ENCODE measurements at regions not wholly inside any gene's neighbourhood (a gene's known extent, or its start where the extent isn't known, plus 50 kb on each side); places are given as distances from the start of the nearest gene placed in this dataset.
"Not testable (repeated sequence)": the region's sequence is repeated elsewhere in the genome, so short reads cannot be mapped to it uniquely, and the experiment has no call there.

DNA sequence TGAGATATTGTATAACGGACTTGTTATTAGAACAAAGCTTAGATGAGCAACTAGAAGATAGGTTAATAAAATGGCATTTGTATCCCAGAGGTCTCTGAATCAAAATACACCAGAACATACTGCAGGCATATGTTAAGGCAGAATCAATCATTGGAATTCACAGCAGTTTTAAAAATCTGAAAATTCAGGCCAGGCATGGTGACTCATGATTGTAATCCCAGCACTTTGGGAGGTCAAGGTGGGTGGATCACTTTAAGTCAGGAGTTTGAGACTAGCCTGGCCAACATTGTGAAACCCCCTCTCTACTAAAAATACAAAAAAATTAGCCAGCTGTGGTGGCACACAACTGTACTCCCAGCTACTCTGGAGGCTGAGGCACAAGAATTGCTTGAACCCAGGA, 405.2 kb downstream of the ZEB2 start:
- FAIRE-seq, result no peak

GRCh38 chr2:144111437-144111836, 408.5 kb downstream of the ZEB2 start:
- no peak for FAIRE-seq

- FAIRE-seq, result not testable (repeated sequence)
These were observed 413.8 kb downstream of the ZEB2 start for GRCh38 chr2:144106104-144106503.

GRCh38 chr2:144102386-144102785, 417.5 kb downstream of the ZEB2 start:
- no peak for FAIRE-seq

DNA sequence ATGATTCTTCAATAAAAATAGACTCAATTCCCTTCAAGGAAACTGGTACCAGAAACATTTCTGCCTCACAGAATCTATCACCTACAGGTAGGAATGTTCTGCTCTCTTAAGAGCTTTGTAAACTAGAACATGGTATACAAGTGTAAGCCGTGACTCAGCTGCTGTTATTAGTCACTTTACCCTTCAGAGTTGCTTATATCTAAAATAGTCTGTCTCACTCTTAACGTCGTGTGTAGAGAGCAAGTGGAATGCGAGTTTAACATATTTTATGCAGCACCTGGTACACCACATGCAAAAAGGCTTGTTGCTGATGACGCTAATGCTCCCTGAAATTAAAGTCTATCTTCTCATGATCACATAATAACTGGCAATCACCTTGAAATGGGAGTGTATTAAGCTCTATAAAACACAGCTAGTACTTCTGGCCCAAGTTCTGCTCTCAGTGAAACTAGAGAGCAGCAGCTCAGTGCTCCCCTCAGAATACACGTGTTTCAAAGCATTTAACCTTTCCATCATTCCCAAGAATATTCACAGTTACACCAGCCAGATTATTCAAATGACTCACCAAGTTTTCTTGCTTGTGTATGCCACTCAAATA, 420.0 kb downstream of the ZEB2 start:
- no peak for FAIRE-seq

GRCh38 chr2:144099340-144099739, 420.6 kb downstream of the ZEB2 start:
- no peak for FAIRE-seq

DNA sequence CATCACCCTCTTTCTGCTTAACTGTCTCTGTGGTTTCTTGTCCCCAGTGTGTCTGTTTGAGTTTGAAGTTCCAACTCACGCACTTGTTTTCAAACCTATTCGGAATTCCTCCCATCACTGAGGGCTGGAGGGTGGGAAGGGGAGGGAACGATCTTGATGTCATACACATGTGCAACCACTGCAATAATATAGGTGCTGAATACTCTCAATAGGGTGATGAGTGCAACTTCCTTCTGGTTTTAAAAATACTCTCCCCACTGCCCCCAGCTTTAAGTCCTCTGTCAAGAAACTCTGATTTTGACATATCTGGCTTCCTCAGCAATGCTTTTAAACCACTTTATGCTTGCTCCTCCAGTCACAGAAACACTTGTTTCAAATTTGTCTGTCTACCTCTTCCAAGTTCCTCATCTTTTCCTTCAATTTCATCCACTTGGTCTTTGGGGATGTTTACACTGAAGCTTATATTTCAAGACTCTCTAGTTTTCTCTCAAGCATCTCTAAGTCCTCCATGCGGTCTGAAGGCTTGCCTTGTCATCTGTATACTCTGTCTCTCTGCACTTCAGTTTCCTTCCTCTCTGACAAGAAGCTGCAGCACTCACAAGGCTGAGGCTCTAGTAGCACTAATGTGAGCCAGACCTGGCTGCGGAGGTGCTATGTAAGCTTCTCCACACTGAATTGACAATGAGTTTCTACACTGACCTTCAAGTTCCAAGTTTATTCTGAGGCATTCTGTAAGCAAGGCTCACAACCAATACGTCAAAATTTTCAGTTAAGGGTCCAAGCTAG, 422.3 kb downstream of the ZEB2 start:
- FAIRE-seq, result no peak

- no peak for FAIRE-seq
These were observed 423.4 kb downstream of the ZEB2 start for GRCh38 chr2:144096531-144096930.

DNA sequence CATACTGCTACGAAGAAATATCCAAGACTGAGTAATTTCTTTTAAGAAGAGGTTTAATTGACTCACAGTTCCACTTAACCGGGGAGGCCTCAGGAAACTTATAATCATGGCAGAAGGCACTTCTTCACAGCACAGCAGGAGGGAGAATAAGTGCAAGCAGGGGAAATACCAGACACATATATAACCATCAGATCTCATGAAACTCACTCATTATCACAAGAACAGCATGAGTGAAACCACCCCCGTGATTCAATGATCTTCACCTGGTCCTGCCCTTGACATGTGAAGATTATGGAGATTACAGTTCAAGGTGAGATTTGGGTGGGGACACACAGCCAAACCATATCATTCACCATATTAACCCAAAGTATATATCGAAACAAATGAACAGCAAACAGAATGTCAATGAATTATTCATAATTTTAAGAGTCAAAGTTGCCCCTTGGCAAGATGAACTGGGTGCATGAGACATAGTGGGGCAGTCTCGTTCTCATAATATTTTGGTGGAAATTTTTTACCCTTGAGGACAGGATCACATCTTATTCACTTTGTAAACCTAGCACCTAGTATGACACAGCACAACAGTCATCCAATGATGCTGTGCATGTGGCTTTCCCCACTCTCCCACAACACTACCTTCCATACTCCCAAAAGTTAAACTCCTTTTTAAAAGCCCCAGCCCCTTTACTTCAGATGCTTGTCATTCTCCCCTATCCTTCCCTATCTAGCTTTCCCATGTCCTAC, 425.3 kb downstream of the ZEB2 start:
- FAIRE-seq, result no peak

GRCh38 chr2:144091622-144092021, 428.3 kb downstream of the ZEB2 start:
- no peak for FAIRE-seq

GRCh38 chr2:144088863-144089262, 431.1 kb downstream of the ZEB2 start:
- FAIRE-seq, result no peak

- FAIRE-seq, result no peak
These were observed 433.0 kb downstream of the ZEB2 start for GRCh38 chr2:144086965-144087364.

- FAIRE-seq, result no peak
These were observed 434.9 kb downstream of the ZEB2 start for GRCh38 chr2:144085016-144085415.

GRCh38 chr2:144084114-144084661, 435.7 kb downstream of the ZEB2 start:
- FAIRE-seq, result no peak

DNA sequence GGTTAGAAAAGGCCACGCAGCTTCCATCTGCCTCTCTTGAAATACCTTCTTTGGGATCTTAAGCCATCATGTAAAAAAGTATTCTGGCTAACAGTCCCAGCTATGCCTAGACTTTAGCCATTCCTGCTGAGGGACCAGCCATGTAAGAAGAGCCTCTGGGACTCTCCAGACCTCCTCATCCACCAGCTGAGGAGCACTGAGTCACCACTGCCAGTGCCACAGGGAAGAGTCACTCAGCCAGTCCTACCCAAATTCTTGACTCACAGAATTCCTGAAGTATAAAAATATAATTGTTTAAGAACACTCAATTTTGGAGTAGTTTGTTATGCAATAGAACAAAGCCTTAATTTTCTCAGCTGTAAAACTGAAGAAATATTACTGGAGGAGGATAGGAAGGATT, 436.7 kb downstream of the ZEB2 start:
- FAIRE-seq, result no peak

DNA sequence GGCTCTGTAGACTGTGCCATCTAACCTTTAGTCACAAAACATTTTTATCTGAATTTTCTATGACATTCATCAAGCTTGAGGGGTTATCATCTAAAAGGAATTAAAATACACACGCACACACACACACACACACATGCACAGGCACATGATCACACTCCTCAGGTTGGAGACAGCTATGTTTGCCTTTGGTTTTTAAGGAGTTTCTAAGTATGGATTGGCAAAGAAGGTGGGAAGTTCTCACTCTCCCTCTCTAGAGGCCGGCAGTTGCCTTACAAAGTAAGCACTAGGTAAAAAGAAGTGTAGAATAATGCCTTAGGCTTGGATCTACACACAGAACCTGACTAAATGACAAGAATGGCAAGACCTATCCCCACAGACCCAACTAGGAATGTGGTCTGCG, 437.1 kb downstream of the ZEB2 start:
- FAIRE-seq, result no peak

- no peak for FAIRE-seq
These were observed 437.6 kb downstream of the ZEB2 start for GRCh38 chr2:144082327-144082726.

DNA sequence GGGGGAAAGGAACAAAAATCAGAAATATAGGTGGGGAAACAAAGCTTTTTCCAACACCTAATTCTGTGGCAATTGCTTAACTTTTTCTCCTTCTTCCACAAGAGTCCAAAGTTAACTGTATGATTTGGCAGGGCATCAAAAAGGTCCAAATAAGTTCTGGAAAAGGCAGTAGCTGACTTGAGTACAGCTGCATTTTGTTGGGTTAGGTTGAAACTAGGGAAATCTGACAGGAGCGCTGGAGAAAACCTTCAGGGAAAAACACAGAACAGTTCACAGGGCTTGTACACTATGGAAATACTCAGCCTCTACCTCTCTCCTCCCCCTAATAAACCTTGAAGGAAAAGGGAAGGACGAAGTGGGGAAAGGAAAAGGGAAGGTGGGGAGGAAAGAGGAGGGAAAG, 438.6 kb downstream of the ZEB2 start:
- no peak for FAIRE-seq

GRCh38 chr2:144079803-144080202, 440.1 kb downstream of the ZEB2 start:
- FAIRE-seq, result no peak

GRCh38 chr2:144078802-144079724, 440.9 kb downstream of the ZEB2 start:
- no peak for FAIRE-seq

- FAIRE-seq, result no peak
These were observed 441.8 kb downstream of the ZEB2 start for GRCh38 chr2:144078106-144078505.

DNA sequence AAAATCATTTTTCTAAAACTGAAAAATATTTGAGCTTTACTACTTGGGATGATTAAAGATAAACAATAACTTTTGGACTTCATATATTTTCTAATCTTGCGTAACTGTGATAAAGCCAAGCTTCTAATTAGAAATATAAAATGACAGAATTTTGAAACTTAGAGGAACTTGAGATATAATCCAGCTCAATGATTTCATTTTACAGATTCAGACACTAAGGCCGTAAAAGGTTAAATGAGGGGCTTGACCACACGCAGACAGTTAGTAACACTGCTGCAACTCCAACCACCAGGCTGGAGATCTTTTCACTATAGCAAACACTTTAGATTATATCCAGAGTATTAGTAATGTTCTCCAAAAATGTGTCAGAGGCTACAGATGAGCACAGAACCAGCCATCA, 445.5 kb downstream of the ZEB2 start:
- no peak for FAIRE-seq

GRCh38 chr2:144071461-144071860, 448.5 kb downstream of the ZEB2 start:
- FAIRE-seq, result no peak

Data from TTC549 (cell line).